Neural progenitor cell (in vitro differentiated cells): ENCODE measurements at regions not wholly inside any gene's neighbourhood (a gene's known extent, or its start where the extent isn't known, plus 50 kb on each side); places are given as distances from the start of the nearest gene placed in this dataset.
"Not testable (repeated sequence)": the region's sequence is repeated elsewhere in the genome, so short reads cannot be mapped to it uniquely, and the experiment has no call there.

ENCODE experiments used
- DNase-seq: peaks from one replicate; pipeline ENCODE4 v3.0.0-alpha.2; 2016; ENCODE audit warnings: low spot score
- H2AFZ ChIP-seq: fragments of 200-600 bp; sonication (generic); replicated peaks from 2 replicates; pipeline ENCODE4 v1.6.1; 2016; ENCODE audit warnings: antibody characterized with exemption
- H3F3A ChIP-seq: fragments of 200-600 bp; sonication (generic); 2 replicates; pipeline ENCODE4 v1.6.1; 2016; ENCODE audit warnings: antibody characterized with exemption, low read depth
- H3K27ac ChIP-seq: fragments of 200-600 bp; sonication (generic); 2 replicates; pipeline ENCODE4 v1.5.1; 2016; ENCODE audit warnings: mild to moderate bottlenecking
- H3K27me3 ChIP-seq: fragments of 200-600 bp; sonication (generic); 2 replicates; pipeline ENCODE4 v1.6.1; 2016; ENCODE audit warnings: mild to moderate bottlenecking, moderate library complexity
- H3K36me3 ChIP-seq: fragments of 200-600 bp; sonication (generic); 2 replicates; pipeline ENCODE4 v1.5.1; 2016
- H3K4me1 ChIP-seq: fragments of 200-600 bp; sonication (generic); 2 replicates; pipeline ENCODE4 v1.6.1; 2016; ENCODE audit warnings: mixed run types
- H3K4me2 ChIP-seq: fragments of 200-600 bp; sonication (generic); 2 replicates; pipeline ENCODE4 v1.6.1; 2016
- H3K4me3 ChIP-seq: fragments of 200-600 bp; sonication (generic); 2 replicates; pipeline ENCODE4 v1.5.1; 2016
- H3K79me2 ChIP-seq: fragments of 200-600 bp; sonication (generic); 2 replicates; pipeline ENCODE4 v1.6.1; 2016; ENCODE audit warnings: low read depth
- H3K9ac ChIP-seq: fragments of 200-600 bp; sonication (generic); 2 replicates; pipeline ENCODE4 v1.6.1; 2016
- H3K9me3 ChIP-seq: fragments of 200-600 bp; sonication (generic); 2 replicates; pipeline ENCODE4 v1.5.1; 2016; ENCODE audit warnings: low read depth
- H4K20me1 ChIP-seq: fragments of 200-600 bp; sonication (generic); 2 replicates; pipeline ENCODE4 v1.6.1; 2016; ENCODE audit warnings: low read depth
- H3K27ac Mint-ChIP-seq: 3 replicates; pipeline ENCODE4 v1.8.0; 2021; ENCODE audit warnings: mixed read lengths
- H3K27me3 Mint-ChIP-seq: 2 replicates; pipeline ENCODE4 v1.8.0; 2022; ENCODE audit warnings: low read depth, mild to moderate bottlenecking, inconsistent platforms, moderate library complexity, mixed read lengths; ENCODE audit not compliant: insufficient read depth
- H3K36me3 Mint-ChIP-seq: 3 replicates; pipeline ENCODE4 v1.8.0; 2021; ENCODE audit warnings: mixed read lengths
- H3K4me1 Mint-ChIP-seq: 3 replicates; pipeline ENCODE4 v1.8.0; 2021; ENCODE audit warnings: mixed read lengths
- H3K4me3 Mint-ChIP-seq: 3 replicates; pipeline ENCODE4 v1.8.0; 2021; ENCODE audit warnings: mild to moderate bottlenecking, moderate library complexity, mixed read lengths
- H3K9me3 Mint-ChIP-seq: 3 replicates; pipeline ENCODE4 v1.8.0; 2020; ENCODE audit warnings: mixed read lengths
- CTCF ChIP-seq: fragments of 200-600 bp; sonication (generic); IDR thresholded peaks from 2 replicates; pipeline ENCODE4 v1.5.1; 2017; ENCODE audit warnings: antibody characterized with exemption, mild to moderate bottlenecking
- EZH2 ChIP-seq: fragments of 200-600 bp; sonication (generic); IDR thresholded peaks from 2 replicates; pipeline ENCODE4 v1.6.1; 2017; ENCODE audit warnings: antibody characterized with exemption, mild to moderate bottlenecking, moderate library complexity
- EZH2phosphoT487 ChIP-seq: fragments of 200-600 bp; sonication (generic); IDR thresholded peaks from 2 replicates; pipeline ENCODE4 v1.6.1; 2017; ENCODE audit warnings: antibody characterized with exemption

- H3K27ac ChIP-seq, result no peak overlapping the region
- H3K27ac Mint-ChIP-seq, result peak overlapping the region; percentile 15
Measured at GRCh38 chr3:177713928-177714900, 516.9 kb upstream of the TBL1XR1 start.

GRCh38 chr3:177714945-177715344, 517.7 kb upstream of the TBL1XR1 start:
- H3K4me3 Mint-ChIP-seq, result no peak overlapping the region
- no peak overlapping the region for H3K4me2 ChIP-seq

More at GRCh38 chr3:177713928-177714900, 516.9 kb upstream of the TBL1XR1 start:
- Mint-ChIP-seq H3K4me1 (peaks cover 19% of the 10 kb centered on the region), H3K9me3 (no peaks in the 10 kb centered on the region), H3K27me3 (no peaks in the 10 kb centered on the region), H3K36me3 (no peaks in the 10 kb centered on the region), H3K4me3 (no peak overlapping the region)
- Histone ChIP-seq H3K4me1 (no peaks in the 10 kb centered on the region), H3K79me2 (no peaks in the 10 kb centered on the region), H3F3A (no peaks in the 10 kb centered on the region), H4K20me1 (no peaks in the 10 kb centered on the region), H3K4me2 (no peak overlapping the region), H3K36me3 (no peaks in the 10 kb centered on the region), H3K4me3 (no peak overlapping the region), H3K27me3 (no peaks in the 10 kb centered on the region), H3K9ac (no peak overlapping the region), H2AFZ (no peak overlapping the region), H3K9me3 (no peaks in the 10 kb centered on the region)
- no peak for TF ChIP-seq EZH2
- no peak for TF ChIP-seq CTCF
- no peak for TF ChIP-seq EZH2phosphoT487
- DNase-seq, result peak; percentile 13

GRCh38 chr3:177715980-177716379, 518.7 kb upstream of the TBL1XR1 start:
- Histone ChIP-seq H3F3A (no peaks in the 10 kb centered on the region), H3K9me3 (no peaks in the 10 kb centered on the region), H3K4me3 (no peak overlapping the region), H2AFZ (no peak overlapping the region), H3K36me3 (no peaks in the 10 kb centered on the region), H3K79me2 (no peaks in the 10 kb centered on the region), H3K4me1 (no peaks in the 10 kb centered on the region), H3K27me3 (no peaks in the 10 kb centered on the region), H3K27ac (no peak overlapping the region), H3K9ac (no peak overlapping the region), H3K4me2 (no peak overlapping the region), H4K20me1 (no peaks in the 10 kb centered on the region)
- no peak for DNase-seq
- peaks cover 2% of the 10 kb centered on the region for H3K36me3 Mint-ChIP-seq
- peaks cover 13% of the 10 kb centered on the region for H3K4me1 Mint-ChIP-seq
- no peak for TF ChIP-seq EZH2
- TF ChIP-seq EZH2phosphoT487, result no peak
- TF ChIP-seq CTCF, result no peak
- H3K27me3 Mint-ChIP-seq, result peaks cover 2% of the 10 kb centered on the region
- peaks cover 2% of the 10 kb centered on the region for H3K9me3 Mint-ChIP-seq
- no peak overlapping the region for H3K4me3 Mint-ChIP-seq
- no peak overlapping the region for H3K27ac Mint-ChIP-seq

More at GRCh38 chr3:177714945-177715344, 517.7 kb upstream of the TBL1XR1 start:
- no peaks in the 10 kb centered on the region for H3K36me3 ChIP-seq
- no peak overlapping the region for H3K9ac ChIP-seq
- no peak overlapping the region for H2AFZ ChIP-seq
- H3K4me3 ChIP-seq, result no peak overlapping the region
- no peaks in the 10 kb centered on the region for H4K20me1 ChIP-seq
- H3K9me3 ChIP-seq, result no peaks in the 10 kb centered on the region
- H3K27me3 ChIP-seq, result no peaks in the 10 kb centered on the region
- TF ChIP-seq EZH2, result no peak
- TF ChIP-seq EZH2phosphoT487, result no peak
- TF ChIP-seq CTCF, result no peak
- no peak overlapping the region for H3K27ac Mint-ChIP-seq
- no peaks in the 10 kb centered on the region for H3K36me3 Mint-ChIP-seq
- no peaks in the 10 kb centered on the region for H3K4me1 ChIP-seq
- no peak overlapping the region for H3K27ac ChIP-seq
- H3F3A ChIP-seq, result no peaks in the 10 kb centered on the region
- no peak for DNase-seq
- no peaks in the 10 kb centered on the region for H3K27me3 Mint-ChIP-seq
- no peaks in the 10 kb centered on the region for H3K79me2 ChIP-seq
- H3K9me3 Mint-ChIP-seq, result no peaks in the 10 kb centered on the region
- H3K4me1 Mint-ChIP-seq, result peaks cover 19% of the 10 kb centered on the region

- H3K27me3 ChIP-seq, H3K4me2 ChIP-seq, H3K79me2 ChIP-seq, H3K36me3 Mint-ChIP-seq, H3K4me3 ChIP-seq, H3K36me3 ChIP-seq, H3K4me1 ChIP-seq, H3K4me1 Mint-ChIP-seq, H3K27ac ChIP-seq, H2AFZ ChIP-seq, H3K9me3 ChIP-seq, H3K4me3 Mint-ChIP-seq, H3F3A ChIP-seq, DNase-seq, H3K27ac Mint-ChIP-seq, H4K20me1 ChIP-seq, H3K9ac ChIP-seq, H3K9me3 Mint-ChIP-seq, H3K27me3 Mint-ChIP-seq: not testable (repeated sequence)
Measured at GRCh38 chr3:177720927-177721326, 523.6 kb upstream of the TBL1XR1 start.
